Stimulated activated CD8-positive, alpha-beta memory T cell treated with anti-CD3 and anti-CD28 coated beads, Interleukin-7, amount 100 ng/mL, for 24 hours (primary cell): ENCODE measurements at regions not wholly inside any gene's neighbourhood (a gene's known extent, or its start where the extent isn't known, plus 50 kb on each side); places are given as distances from the start of the nearest gene placed in this dataset.
"Not testable (repeated sequence)": the region's sequence is repeated elsewhere in the genome, so short reads cannot be mapped to it uniquely, and the experiment has no call there.

Experiments used
- DNase-seq: peaks from one replicate; pipeline ENCODE4 v3.0.0-alpha.2; 2020; ENCODE audit warnings: low read depth

DNA sequence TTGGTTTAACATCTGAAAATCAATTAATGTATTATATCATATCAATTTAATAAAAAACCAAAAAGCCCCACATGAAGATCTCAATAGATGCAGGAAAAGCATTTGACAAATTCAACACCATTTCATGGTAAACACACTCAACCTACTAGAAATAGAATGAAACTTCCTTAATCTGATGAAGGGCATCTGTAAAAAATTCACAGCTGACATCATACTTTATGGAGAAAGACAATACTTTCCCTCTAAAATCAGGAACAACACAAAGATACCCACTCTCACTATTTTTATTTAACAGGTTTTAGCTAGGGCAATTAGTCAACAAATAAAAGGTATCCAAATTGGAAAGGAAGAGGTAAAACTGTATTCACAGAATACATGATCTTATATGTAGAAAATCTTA, 303.0 kb upstream of the ZEB2 start:
- no peak for DNase-seq

GRCh38 chr2:144812288-144812687, 292.4 kb upstream of the ZEB2 start:
- no peak for DNase-seq

DNA sequence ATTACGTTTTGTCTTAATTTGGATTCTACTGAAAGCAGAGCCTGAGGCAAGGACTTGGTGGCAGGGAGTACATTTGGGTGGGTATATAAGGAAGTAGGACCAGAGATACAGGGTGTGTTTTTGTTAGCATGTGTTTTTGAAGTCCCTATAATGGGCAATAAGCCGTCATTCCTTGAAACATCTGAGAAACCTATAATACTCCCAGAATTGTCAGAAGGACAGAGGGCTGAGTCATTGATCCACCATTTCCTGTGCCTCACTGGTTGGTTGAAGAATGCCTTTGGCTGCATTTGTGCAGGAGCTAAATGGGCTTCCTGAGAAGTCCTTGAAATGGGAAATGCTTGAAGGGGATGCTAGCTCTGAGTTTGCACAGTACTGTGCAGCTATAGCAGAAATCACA, 281.8 kb upstream of the ZEB2 start:
- no peak for DNase-seq

DNA sequence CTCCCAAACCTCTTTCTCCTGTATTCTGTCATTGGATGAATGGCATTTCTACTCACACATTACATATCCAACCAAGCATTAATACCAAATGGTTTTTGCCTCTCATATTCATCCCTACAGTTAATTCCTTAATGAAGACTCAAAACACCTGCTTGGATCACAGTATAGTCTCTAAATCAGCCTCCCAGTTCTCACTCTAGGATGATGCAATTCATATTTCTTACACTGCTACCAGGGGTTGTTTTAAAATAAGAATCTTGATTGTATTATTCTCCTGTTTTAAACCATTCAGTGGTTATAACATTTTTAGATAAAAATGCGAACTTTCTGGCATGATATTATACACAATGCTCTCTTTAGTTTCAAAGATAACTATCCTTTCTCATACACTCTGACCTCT, 281.4 kb upstream of the ZEB2 start:
- DNase-seq = no peak

DNA sequence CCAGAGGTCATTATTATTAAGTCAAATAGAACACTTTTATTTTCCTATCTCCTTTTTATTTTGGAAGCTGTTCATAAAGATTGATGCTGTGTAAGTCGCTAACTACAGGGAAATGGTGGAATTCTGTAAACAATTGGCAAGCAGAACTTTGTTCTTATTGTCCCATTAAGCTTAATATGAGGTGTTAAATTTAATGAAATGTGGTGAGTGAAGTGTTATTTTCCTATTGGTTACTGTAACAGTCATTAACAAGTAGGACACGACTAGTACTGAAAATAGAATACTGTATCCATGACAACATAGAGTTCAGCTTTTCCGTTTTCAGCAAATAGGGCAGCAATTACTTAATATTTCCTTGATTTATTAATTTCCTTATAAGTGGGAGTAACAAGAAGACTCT, 279.1 kb upstream of the ZEB2 start:
- no peak for DNase-seq

DNA sequence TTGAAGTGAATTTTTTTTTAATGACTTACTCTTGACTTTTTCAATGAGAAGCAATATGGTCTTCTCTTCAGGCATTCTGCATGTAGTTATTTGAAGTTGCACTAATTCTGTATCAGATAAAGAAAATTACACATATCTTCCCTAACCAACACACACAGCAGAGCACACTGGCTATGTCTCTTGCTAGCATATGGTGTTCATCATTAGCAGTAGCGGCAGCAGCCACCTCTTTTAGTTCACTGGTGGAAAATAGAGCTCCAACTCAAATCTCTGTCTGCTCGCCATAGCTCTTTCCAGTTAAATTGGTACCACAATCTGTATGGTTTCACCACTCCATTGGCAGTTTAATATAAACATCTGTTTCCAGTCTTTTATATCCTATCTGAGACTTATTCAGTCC, 278.1 kb upstream of the ZEB2 start:
- DNase-seq = no peak

- no peak for DNase-seq
These were observed 277.0 kb upstream of the ZEB2 start for GRCh38 chr2:144796936-144797335.

GRCh38 chr2:144796164-144796563, 276.2 kb upstream of the ZEB2 start:
- DNase-seq = no peak

GRCh38 chr2:144785253-144785652, 265.3 kb upstream of the ZEB2 start:
- DNase-seq = no peak

DNA sequence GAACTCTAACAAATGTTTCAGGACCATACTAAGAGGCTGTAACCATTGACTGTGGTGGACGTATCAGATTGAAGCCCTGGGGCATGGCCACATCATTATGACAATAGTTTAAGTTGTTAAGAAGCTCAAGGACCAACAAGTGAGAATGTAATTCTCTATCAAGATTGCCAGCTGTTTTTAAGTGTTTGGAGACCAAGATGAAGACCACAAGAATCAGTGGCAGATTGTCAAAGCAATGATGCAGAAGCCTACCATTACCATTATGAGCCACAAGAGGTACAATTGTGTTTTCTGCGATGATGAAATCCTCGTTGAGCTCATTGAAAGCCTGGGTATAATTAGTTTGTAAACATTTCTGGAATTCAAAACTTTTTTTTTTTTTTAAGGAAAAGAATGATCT, 261.1 kb upstream of the ZEB2 start:
- no peak for DNase-seq

DNA sequence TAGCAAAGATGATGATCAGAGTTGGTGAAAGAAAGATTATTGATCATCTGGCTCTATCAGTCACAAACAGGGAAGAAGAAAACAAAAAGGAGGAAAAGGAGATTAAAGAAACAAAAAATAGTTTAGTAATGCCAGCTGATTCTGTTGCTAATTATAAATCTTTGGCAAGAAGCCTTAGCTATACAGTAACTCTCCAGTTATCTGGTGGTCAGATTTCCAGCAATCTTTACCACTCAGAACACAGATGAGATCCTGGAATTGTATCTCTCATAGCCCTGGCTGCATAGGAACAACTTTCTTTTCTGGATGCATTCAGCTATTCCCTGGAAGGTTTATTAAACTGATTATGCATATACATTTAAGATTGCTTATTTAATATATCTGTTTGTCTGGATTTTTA, 256.8 kb upstream of the ZEB2 start:
- DNase-seq = no peak

GRCh38 chr2:144774809-144775208, 254.9 kb upstream of the ZEB2 start:
- DNase-seq = no peak

- DNase-seq = no peak
These were observed 251.4 kb upstream of the ZEB2 start for GRCh38 chr2:144771348-144771747.

DNA sequence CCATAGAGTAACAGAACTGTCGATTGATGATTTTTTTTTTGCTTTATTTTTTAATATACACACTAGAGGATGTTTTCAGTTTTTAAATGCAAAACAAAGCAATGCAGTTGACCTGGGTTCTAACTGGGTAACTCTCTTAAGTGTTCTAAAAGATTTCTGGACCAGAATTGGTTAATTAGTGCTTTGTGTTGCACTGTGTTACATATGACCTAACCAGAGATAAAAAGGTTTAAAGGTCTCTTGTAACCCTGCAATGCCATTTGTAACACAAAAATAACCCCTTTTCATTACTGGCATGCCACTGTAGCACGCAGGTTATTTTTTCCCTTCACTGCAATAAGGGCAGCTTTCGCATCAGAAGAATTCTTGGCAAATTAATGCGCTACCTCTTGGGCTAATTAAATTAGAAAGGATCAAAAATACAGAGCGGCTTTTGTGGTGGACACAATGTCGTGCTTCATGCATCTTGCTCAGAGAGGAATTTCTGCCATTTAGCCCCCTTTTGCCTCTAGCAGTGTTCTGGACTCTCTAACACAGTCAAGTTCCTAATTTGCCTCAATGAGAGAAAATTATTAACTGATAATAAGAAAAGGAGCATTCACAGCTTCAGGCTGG, 250.8 kb upstream of the ZEB2 start:
- DNase-seq = no peak

- not testable (repeated sequence) for DNase-seq
These were observed 241.0 kb upstream of the ZEB2 start for GRCh38 chr2:144760939-144761338.

GRCh38 chr2:144759746-144760145, 239.8 kb upstream of the ZEB2 start:
- DNase-seq = no peak

DNA sequence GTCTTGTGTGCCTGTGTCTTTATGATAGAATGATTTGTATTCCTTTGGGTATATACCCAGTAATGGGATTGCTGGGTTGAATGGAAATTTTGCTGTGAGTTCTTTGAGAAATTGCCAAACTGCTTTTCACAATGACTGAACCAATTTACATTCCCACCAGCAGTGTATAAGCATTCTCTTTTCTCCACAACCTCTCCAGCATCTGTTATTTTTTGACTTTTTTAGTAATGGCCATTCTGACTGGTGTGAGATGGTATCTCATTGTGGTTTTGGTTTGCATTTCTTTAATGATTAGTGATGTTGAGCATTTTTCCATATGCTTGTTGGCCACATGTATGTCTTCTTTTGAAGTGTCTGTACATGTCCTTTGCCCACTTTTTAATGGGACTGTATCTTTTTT, 238.3 kb upstream of the ZEB2 start:
- not testable (repeated sequence) for DNase-seq

- DNase-seq = no peak
These were observed 233.5 kb upstream of the ZEB2 start for GRCh38 chr2:144753416-144753815.

GRCh38 chr2:144751142-144751905, 231.4 kb upstream of the ZEB2 start:
- DNase-seq = no peak

- no peak for DNase-seq
These were observed 229.3 kb upstream of the ZEB2 start for GRCh38 chr2:144749188-144749587.

DNA sequence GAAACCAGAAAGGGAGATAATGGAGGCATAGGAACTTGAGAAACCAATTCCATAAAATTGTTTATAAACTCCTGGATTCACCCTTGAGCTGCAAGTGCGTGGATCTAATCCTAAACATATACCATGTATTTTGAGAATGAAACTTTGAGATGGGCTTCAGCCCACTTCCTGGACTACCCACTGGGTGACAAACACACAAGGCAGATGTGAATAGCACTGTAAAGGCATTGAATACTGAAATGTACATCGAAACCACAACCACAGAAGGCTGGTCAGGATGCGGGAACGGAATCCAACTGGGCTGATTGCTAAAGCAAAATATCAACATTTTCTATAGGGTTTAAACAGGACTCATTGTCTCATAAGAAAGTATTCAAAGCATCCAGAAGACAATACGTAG, 228.5 kb upstream of the ZEB2 start:
- no peak for DNase-seq

- no peak for DNase-seq
These were observed 227.7 kb upstream of the ZEB2 start for GRCh38 chr2:144747571-144747970.

DNA sequence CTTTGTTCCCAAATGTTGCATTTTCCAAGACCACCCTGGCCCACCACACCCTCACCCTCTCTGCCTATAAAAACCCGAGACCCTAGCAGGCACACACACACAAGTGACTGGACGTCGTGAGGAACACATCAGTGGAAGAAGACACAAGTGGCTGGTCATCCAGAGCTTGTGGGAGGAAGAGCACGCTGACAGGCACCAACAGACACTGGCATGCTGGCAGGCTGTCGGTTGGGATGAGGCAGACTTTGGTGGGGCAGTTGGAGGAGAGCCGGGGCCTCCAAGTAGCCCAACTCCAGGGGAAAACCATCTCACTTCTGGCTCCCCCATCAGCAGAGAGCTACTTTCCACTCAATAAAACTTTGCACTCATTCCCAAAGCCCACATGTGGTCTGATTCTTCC, 225.5 kb upstream of the ZEB2 start:
- DNase-seq = no peak

DNA sequence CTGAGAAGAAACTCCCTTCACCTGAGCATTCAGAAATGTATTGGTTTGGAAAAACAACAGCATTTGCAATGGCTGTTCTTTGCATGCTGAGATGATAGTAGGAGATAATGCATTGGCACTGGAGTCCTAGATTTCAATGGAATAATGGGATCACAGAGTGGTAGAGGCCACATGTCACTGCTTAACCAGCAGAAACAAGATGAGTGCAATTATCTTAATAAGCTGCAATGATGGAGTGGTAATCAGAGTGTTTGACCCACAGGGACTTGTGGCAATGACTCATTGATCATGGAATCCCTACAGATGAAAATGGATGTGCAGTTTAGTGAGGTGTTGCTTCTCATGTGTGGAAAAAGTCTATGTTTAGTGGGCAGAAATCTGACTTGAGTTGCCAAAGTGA, 218.8 kb upstream of the ZEB2 start:
- no peak for DNase-seq
